GM06990 (cell line): ENCODE measurements at regions not wholly inside any gene's neighbourhood (a gene's known extent, or its start where the extent isn't known, plus 50 kb on each side); places are given as distances from the start of the nearest gene placed in this dataset.

Source experiments
- DNase-seq: peaks from one replicate; pipeline ENCODE4 v3.0.0-alpha.2; 2011; ENCODE audit not compliant: insufficient read length; ENCODE audit errors: extremely low read depth
- H3K27me3 ChIP-seq: replicated peaks from 2 replicates; pipeline ENCODE4 v1.6.0; 2011; ENCODE audit warnings: low read length; ENCODE audit not compliant: control insufficient read depth, insufficient read depth
- H3K36me3 ChIP-seq: 2 replicates; pipeline ENCODE4 v1.5.1; 2011; ENCODE audit warnings: low read length; ENCODE audit not compliant: control insufficient read depth, insufficient read depth
- H3K4me3 ChIP-seq: replicated peaks from 2 replicates; pipeline ENCODE4 v1.5.1; 2011; ENCODE audit warnings: low read depth, mild to moderate bottlenecking, control low read depth, low read length
- CTCF ChIP-seq: IDR thresholded peaks from 2 replicates; pipeline ENCODE4 v1.5.1; 2011; ENCODE audit warnings: low read length, control low read depth, mild to moderate bottlenecking, inconsistent platforms; ENCODE audit not compliant: insufficient read depth, poor library complexity, severe bottlenecking

- Histone ChIP-seq H3K36me3 (no peaks in the 10 kb centered on the region), H3K4me3 (no peak overlapping the region), H3K27me3 (no peaks in the 10 kb centered on the region)
- DNase-seq: no peak
- no peak for TF ChIP-seq CTCF
Measured at GRCh38 chr5:82789095-82789494, 288.1 kb downstream of the TMEM167A start.

GRCh38 chr5:82786748-82787147, 290.4 kb downstream of the TMEM167A start:
- TF ChIP-seq CTCF: no peak
- Histone ChIP-seq H3K36me3 (no peaks in the 10 kb centered on the region), H3K27me3 (no peaks in the 10 kb centered on the region), H3K4me3 (no peak overlapping the region)
- no peak for DNase-seq

- no peak overlapping the region for H3K4me3 ChIP-seq
- H3K27me3 ChIP-seq: no peaks in the 10 kb centered on the region
- no peak for TF ChIP-seq CTCF
- no peak for DNase-seq
- no peaks in the 10 kb centered on the region for H3K36me3 ChIP-seq
Measured at GRCh38 chr5:82785882-82786509, 291.2 kb downstream of the TMEM167A start.

- no peak for DNase-seq
- Histone ChIP-seq H3K27me3 (no peaks in the 10 kb centered on the region), H3K36me3 (no peaks in the 10 kb centered on the region), H3K4me3 (no peak overlapping the region)
- no peak for TF ChIP-seq CTCF
Measured at GRCh38 chr5:82785456-82785855, 291.7 kb downstream of the TMEM167A start.

GRCh38 chr5:82784521-82784920, 292.7 kb downstream of the TMEM167A start:
- TF ChIP-seq CTCF: no peak
- Histone ChIP-seq H3K36me3 (no peaks in the 10 kb centered on the region), H3K27me3 (no peaks in the 10 kb centered on the region), H3K4me3 (no peak overlapping the region)
- DNase-seq: no peak

- H3K27me3 ChIP-seq: no peaks in the 10 kb centered on the region
- no peak for TF ChIP-seq CTCF
- DNase-seq: no peak
- no peak overlapping the region for H3K4me3 ChIP-seq
- H3K36me3 ChIP-seq: no peaks in the 10 kb centered on the region
Measured at GRCh38 chr5:82777106-82777505, 300.1 kb downstream of the TMEM167A start.
